Loucy (cell line): ENCODE measurements at regions not wholly inside any gene's neighbourhood (a gene's known extent, or its start where the extent isn't known, plus 50 kb on each side); places are given as distances from the start of the nearest gene placed in this dataset.

Experiments
- H2AFZ ChIP-seq: fragments of 200-600 bp; sonication (generic); 2 replicates; pipeline ENCODE4 v1.6.0; 2016; ENCODE audit warnings: antibody characterized with exemption, mild to moderate bottlenecking, low read length, moderate library complexity
- H3F3A ChIP-seq: fragments of 200-600 bp; 2 replicates; pipeline ENCODE4 v1.6.0; 2016; ENCODE audit warnings: antibody characterized with exemption, low read depth, mild to moderate bottlenecking
- H3K27me3 ChIP-seq: fragments of 200-600 bp; sonication (generic); 2 replicates; pipeline ENCODE4 v1.6.1; 2014; ENCODE audit warnings: low read length, mild to moderate bottlenecking; ENCODE audit not compliant: insufficient read depth, poor library complexity, severe bottlenecking
- H3K36me3 ChIP-seq: fragments of 200-600 bp; sonication (generic); 2 replicates; pipeline ENCODE4 v1.6.1; 2016; ENCODE audit warnings: low read length; ENCODE audit not compliant: insufficient read depth
- H3K4me1 ChIP-seq: fragments of 200-600 bp; sonication (generic); 2 replicates; pipeline ENCODE4 v1.5.1; 2014; ENCODE audit warnings: low read length, mild to moderate bottlenecking; ENCODE audit not compliant: insufficient read depth, poor library complexity, severe bottlenecking
- H3K4me2 ChIP-seq: fragments of 200-600 bp; sonication (generic); 2 replicates; pipeline ENCODE4 v1.6.0; 2014; ENCODE audit warnings: antibody characterized with exemption, low read length, low read depth, mild to moderate bottlenecking; ENCODE audit not compliant: poor library complexity, severe bottlenecking
- H3K4me3 ChIP-seq: fragments of 200-600 bp; sonication (generic); 2 replicates; pipeline ENCODE4 v1.5.1; 2014; ENCODE audit warnings: low read length, mild to moderate bottlenecking, mixed read lengths; ENCODE audit not compliant: poor library complexity, severe bottlenecking
- H3K79me2 ChIP-seq: fragments of 200-600 bp; sonication (generic); 2 replicates; pipeline ENCODE4 v1.6.1; 2014; ENCODE audit warnings: low read length; ENCODE audit not compliant: insufficient read depth
- H3K9ac ChIP-seq: fragments of 200-600 bp; sonication (generic); 2 replicates; pipeline ENCODE4 v1.6.0; 2014; ENCODE audit warnings: mild to moderate bottlenecking, low read depth, low read length, moderate library complexity; ENCODE audit not compliant: poor library complexity, severe bottlenecking
- H3K9me2 ChIP-seq: fragments of 200-600 bp; sonication (generic); replicated peaks from 2 replicates; pipeline ENCODE4 v1.6.1; 2016; ENCODE audit warnings: low read depth, low read length, mixed read lengths
- H3K9me3 ChIP-seq: fragments of 200-600 bp; sonication (generic); 2 replicates; pipeline ENCODE4 v1.6.1; 2014; ENCODE audit warnings: mild to moderate bottlenecking, antibody characterized with exemption, low read length, low read depth; ENCODE audit not compliant: insufficient read depth
- H4K20me1 ChIP-seq: fragments of 200-600 bp; sonication (generic); 2 replicates; pipeline ENCODE4 v1.6.0; 2014; ENCODE audit warnings: antibody characterized with exemption, low read length, mild to moderate bottlenecking; ENCODE audit not compliant: insufficient read depth, poor library complexity, severe bottlenecking
- EZH2phosphoT487 ChIP-seq: fragments of 200-600 bp; IDR thresholded peaks from 2 replicates; pipeline ENCODE4 v1.6.1; 2018; ENCODE audit warnings: antibody characterized with exemption, mild to moderate bottlenecking, moderate library complexity, borderline replicate concordance
- TF ChIP-seq, protein P1 (sequence below): fragments of 200-600 bp; sonication (generic); conservative IDR thresholded peaks from 2 replicates; pipeline ENCODE4 v1.5.1; 2014; ENCODE audit warnings: mild to moderate bottlenecking, antibody characterized with exemption, low read length

DNA sequence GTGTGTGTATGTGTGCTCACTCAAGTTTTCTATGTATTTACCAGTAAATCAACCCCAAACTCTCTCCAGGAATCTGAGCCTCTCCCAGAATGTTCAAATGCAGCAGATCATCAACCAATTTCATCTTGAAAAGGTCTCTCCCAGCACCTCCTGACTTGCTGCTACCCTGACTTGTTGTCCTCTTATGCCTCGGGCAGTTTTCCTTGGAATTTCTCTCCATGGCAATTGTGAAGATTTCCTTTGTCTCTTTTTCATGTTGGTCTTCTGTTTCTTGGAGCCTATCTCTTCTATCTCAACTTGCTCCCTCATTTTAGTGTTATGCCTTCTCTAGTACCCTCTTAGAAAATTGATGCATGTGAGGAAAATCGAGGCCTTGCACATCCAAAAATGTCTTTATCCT lies 303.6 kb upstream of the KIF2A start:
- Histone ChIP-seq H3K9me2 (no peaks in the 10 kb centered on the region), H2AFZ (no peak overlapping the region), H3K27me3 (no peaks in the 10 kb centered on the region), H3K4me3 (no peak overlapping the region), H4K20me1 (no peaks in the 10 kb centered on the region), H3K36me3 (no peaks in the 10 kb centered on the region), H3F3A (no peaks in the 10 kb centered on the region), H3K9me3 (no peaks in the 10 kb centered on the region), H3K9ac (no peak overlapping the region), H3K4me1 (peaks cover 11% of the 10 kb centered on the region), H3K4me2 (no peak overlapping the region), H3K79me2 (no peaks in the 10 kb centered on the region)
- no peak for TF ChIP-seq EZH2phosphoT487
- TF ChIP-seq, protein P1, sequence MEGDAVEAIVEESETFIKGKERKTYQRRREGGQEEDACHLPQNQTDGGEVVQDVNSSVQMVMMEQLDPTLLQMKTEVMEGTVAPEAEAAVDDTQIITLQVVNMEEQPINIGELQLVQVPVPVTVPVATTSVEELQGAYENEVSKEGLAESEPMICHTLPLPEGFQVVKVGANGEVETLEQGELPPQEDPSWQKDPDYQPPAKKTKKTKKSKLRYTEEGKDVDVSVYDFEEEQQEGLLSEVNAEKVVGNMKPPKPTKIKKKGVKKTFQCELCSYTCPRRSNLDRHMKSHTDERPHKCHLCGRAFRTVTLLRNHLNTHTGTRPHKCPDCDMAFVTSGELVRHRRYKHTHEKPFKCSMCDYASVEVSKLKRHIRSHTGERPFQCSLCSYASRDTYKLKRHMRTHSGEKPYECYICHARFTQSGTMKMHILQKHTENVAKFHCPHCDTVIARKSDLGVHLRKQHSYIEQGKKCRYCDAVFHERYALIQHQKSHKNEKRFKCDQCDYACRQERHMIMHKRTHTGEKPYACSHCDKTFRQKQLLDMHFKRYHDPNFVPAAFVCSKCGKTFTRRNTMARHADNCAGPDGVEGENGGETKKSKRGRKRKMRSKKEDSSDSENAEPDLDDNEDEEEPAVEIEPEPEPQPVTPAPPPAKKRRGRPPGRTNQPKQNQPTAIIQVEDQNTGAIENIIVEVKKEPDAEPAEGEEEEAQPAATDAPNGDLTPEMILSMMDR, result no peak

DNA sequence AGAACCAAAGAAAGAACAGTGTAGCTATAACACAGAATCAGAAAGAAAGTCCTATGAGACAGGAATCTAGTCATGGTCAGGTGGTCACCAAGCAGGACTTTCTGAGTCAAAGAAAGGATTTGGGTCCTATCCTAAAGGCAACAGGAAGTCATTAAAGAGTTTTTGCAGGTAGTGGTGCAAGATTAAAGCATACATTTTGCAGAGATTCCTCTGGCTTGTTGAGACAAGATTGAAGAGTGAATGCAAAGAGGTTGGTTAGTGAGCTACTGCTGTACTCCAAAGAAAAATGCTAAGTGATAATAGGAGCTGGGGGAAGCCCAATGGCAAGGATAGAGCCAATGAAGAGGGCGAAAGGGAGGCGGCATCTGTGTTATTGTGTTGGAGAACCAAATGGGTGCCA lies 300.5 kb upstream of the KIF2A start:
- Histone ChIP-seq H3F3A (no peaks in the 10 kb centered on the region), H3K36me3 (no peaks in the 10 kb centered on the region), H4K20me1 (no peaks in the 10 kb centered on the region), H3K9me3 (no peaks in the 10 kb centered on the region), H3K27me3 (no peaks in the 10 kb centered on the region), H3K4me1 (peaks cover 4% of the 10 kb centered on the region), H3K9me2 (no peaks in the 10 kb centered on the region), H3K4me2 (no peak overlapping the region), H3K79me2 (no peaks in the 10 kb centered on the region), H3K4me3 (no peak overlapping the region), H2AFZ (no peak overlapping the region), H3K9ac (no peak overlapping the region)
- TF ChIP-seq, protein P1, result no peak
- TF ChIP-seq EZH2phosphoT487, result no peak

DNA sequence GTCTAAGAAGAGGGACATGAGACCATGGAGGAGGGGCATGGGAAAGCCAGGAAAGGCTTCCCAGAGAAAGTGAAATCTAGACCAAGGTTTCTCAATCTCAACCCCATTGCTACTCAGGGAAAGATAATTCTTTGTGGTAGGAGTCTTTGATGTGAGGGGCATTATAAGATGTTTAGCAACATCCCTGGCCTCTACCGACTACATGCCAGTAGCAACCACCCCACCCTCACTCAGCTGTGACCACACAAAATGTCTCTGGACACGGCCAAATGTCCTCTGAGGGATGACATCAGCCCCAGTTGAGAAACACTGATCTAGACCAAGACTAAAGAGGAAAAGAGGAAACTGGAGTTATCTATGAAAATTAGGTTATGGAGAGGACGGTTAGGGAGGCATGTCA lies 298.5 kb upstream of the KIF2A start:
- Histone ChIP-seq H3K4me2 (no peak overlapping the region), H3K9me3 (no peaks in the 10 kb centered on the region), H3K4me3 (no peak overlapping the region), H3F3A (no peaks in the 10 kb centered on the region), H3K9me2 (no peaks in the 10 kb centered on the region), H3K27me3 (no peaks in the 10 kb centered on the region), H2AFZ (no peak overlapping the region), H4K20me1 (no peaks in the 10 kb centered on the region), H3K79me2 (no peaks in the 10 kb centered on the region), H3K36me3 (no peaks in the 10 kb centered on the region), H3K9ac (no peak overlapping the region), H3K4me1 (no peaks in the 10 kb centered on the region)
- TF ChIP-seq EZH2phosphoT487, result no peak
- TF ChIP-seq, protein P1, result no peak
